ENCODE measurements at regions not wholly inside any gene's neighbourhood (a gene's known extent, or its start where the extent isn't known, plus 50 kb on each side); places are given as distances from the start of the nearest gene placed in this dataset.
"Not testable (repeated sequence)": the region's sequence is repeated elsewhere in the genome, so short reads cannot be mapped to it uniquely, and the experiment has no call there.

DNA sequence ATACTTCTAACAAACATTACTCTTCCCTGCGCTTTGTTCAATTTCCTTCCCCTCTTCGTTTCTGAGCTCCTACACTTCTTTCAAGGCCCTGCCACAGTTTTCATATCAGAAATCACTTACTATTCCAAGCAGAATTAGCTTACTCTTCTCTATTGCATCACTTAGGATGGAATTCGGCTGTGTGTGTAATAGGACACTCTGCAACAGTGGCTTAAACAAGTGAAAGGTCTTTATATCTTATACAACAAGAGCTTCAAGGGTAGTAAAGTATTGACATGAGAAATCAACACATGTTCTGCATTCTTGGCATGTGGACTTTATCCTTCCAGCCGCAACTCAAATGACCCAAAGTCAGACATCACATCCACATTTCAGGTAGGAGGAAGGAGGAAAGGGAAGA lies 279.6 kb downstream of the PCDH20 start:
- no peak for DNase-seq

DNA sequence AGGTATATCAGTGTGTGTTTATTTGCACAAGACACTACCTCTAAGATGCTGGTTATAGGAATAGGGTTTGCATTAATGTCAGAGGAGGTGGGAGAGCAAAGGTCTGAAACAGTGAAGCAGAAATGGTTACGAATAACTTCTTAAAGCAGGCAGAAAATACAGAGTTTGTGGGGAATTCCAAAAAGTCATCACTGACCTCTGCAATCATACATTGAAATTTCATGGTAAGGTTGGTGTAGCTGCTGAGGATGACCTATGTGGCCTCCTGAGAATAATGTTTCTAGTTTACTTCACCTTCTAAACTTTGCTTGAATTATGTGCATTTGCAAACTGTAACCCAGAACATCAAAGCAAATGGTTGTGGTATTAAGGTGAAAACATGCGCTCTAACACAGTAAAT lies 280.1 kb downstream of the PCDH20 start:
- DNase-seq = no peak

DNA sequence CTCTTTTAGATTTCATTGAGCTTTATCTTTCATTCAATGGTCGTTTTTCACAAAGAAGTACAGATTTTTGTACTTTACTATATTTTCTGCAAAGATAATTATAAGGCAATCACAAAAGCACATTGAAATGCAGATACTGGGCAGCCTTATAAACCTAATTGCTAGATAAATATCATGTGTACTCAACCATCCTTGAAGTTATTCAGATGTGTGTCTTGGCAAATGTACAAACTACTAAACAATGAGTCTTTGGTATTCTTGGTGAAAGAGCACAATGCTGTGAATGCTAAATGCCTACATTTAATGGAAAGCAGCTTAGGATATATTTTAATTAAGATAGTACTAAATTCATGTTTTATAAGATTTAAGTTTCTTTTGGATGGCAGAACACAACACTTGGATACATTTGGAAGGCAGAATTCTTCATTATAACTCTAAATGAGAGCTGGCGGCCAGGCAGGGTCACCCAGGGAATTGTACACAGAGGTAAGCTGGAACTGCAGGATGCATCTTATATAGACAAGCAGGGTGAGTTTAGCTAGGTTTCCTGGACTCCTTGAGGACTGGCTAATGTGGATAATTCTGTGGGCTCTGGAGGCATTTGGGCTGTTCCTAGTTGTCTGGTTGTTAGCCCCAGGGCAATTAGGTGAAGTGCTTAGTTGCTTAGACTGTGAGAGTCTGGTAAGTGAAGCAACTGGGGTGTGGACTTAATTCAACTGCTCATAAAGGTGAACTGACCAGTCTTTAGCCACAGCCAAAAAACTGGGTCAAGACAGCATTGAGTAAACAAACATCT lies 286.6 kb downstream of the PCDH20 start:
- peak; percentile 36 for DNase-seq

DNA sequence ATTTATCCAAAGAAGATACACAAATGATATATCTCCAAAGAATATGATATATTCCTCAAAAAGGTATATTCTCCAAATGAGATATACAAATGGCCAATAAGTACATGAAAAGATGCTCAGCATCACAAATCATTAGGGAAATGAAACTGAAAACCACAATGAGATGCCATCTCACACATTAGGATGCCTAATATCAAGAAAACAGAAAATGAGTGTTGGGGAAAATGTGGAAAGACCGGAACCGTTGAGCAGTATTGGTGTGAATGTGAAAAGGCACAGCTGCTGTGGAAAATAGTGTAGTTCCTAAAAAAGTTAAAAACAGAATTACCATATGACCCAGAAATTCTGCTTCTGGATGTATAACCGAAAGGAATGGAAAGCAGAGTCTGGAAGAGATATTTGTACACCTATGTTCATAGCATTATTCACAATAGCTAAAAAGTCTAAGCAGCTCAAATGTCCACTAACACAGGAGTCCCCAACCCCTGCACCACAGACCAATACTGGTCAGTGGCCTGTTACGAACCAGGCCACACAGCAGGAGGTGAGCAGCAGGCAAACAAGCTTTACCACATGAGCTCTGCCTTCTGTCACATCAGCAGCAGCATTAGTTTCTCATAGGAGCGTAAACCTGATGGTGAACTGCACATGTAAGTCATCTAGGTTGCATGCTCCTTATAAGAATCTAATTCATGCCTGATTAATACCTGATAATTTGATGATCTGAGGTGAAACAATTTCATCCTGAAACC lies 291.9 kb downstream of the PCDH20 start:
- no peak for DNase-seq

DNA sequence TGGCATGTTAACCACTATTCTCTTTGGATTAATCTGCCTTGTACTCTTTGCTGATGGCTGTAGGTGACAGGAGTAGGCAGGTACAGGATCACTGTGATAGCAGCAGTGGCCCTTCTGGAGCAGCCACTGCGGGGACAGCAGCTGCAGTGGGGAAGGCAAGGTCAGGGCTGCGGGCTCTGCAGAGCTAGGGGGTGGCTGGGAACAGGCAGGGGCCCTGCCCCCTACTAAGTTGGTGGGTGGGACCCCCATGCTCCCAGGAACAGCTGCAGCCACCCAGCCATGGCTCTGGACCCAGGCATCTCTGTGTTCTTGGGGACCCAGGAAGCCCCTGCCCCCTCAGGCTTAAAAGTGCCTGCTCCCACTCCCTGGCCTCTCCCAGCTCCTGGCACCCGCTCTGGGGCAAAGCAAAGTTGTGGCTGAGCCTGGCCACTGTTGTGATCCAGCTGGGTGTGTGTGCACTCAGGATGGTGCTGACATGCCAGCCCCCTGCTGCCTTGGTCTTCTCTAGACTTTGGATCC lies 302.4 kb downstream of the PCDH20 start:
- no peak for DNase-seq

DNA sequence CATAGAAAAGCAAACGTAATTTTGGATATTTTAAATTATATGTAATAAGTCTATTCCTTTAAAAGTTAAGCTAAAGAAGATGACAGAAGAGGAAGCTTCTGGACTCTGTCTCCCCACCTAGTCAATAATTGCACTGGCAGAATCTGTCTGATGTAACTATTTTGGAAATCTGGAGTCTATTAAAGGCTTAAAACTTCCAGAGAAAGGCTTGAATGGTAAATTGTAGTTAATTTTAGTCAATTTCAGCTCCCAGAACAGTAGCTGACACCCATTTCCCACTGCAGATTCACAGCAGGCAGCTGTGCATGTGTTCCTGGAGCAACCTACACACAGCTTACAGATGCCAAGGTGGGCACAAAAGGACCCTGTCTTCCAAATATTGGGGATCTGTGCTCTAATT lies 304.1 kb downstream of the PCDH20 start:
- DNase-seq = no peak

DNA sequence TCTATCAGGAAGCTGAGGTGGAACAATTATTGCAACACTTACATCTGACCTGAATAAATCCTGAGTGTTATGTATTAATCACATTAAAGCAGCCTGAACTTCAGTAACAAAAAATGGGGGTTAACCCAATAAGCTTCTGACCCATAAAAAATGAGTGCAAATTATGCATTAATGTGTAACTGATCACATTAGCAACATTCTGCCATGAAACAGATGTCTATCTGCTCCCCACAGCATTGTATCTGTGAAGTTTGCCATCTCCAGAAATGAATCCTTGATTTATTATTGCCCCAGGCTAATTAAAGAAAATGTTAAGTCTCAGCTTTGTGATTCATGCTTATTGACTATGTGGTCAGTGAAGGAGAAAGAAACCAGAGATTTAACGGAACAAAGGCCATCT lies 304.9 kb downstream of the PCDH20 start:
- no peak for DNase-seq

DNA sequence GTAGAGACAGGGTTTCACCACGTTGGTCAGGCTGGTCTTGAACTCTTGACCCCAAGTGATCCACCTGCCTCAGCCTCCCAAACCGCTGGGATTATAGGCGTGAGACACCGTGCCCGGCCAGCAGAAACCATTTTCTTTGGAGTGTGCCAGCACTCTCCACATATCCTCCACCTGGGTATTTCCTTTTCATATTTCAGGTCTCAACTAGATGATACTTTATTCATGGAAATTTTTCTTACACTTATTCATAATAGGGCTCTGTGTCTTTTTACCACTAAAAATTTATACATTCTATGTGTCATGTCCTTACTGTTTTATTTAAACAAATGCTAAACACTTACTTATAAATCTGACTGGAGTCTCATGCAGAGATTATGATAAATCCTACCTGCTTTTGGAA lies 305.9 kb downstream of the PCDH20 start:
- no peak for DNase-seq

DNA sequence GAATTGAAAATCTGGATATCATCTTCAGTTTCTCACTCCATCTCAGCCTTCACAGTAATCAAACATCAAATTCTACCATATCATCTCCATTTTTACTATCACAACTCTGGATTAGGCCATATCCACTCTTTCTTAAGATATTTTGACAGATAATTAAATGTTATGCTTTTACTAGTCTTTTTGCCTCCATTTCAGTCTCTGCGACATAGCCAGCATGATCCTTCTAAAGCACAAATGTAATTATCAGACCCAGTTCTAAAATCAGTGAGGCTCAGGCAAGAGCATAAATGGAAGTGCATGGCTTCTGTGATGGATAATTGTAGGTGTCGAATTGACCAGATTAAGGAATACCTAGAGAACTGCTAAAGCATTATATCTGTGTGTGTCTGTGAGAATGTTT lies 307.7 kb downstream of the PCDH20 start:
- DNase-seq = no peak

DNA sequence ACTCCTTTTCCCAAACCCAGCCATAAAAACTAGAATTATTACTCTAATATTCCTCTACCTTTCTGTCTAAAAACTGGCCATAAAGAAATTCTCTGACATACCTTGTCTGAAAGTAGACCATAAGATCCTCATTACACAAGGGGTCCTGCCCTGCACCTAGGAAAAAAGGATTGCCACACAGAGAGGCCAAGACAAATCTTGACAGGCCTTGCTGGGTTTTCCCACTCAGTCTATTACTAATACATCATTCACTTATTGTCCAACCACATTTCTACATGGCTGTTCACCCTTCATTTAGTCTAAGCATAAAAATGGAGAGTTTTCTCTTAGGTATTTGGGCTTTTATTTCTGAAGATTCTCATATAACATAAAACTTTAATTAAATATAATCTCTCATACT lies 319.8 kb downstream of the PCDH20 start:
- no peak for DNase-seq

DNA sequence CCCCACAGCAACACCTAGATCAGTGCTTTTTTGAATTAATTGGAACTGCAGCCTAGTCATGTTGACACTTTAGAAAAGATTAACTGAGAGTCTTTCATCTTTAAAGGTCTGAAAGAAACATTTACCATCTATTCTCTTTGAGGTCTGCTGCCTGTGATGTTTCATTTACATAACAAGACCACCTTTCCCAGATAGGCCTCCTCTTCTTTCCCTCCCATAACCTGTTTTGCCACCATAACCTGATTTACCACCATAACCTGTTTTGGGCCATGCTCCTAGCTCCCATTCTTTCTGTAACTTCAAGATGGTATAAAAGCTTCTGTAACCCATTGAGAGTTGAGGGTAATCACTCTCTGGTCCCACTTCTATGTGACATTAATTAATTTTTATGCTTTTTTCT lies 320.8 kb downstream of the PCDH20 start:
- DNase-seq = no peak

DNA sequence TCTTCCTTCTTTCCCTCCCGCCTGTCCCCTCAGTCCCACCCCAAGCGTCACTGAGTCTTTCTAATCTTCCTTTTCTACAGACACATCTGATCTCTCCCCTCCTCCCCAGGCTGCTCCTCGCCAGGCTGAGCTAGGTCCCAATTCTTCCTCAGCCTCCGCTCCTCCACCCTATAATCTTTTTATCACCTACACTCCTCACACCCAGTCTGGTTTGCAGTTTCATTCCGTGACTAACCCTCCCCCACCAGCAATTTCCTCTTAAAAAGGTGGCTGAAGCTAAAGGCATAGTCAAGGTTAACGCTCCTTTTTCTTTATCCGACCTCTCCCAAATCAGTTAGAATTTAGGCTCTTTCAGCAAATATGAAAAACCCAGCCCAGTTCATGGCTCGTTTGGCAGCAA lies 325.8 kb downstream of the PCDH20 start:
- DNase-seq = not testable (repeated sequence)

DNA sequence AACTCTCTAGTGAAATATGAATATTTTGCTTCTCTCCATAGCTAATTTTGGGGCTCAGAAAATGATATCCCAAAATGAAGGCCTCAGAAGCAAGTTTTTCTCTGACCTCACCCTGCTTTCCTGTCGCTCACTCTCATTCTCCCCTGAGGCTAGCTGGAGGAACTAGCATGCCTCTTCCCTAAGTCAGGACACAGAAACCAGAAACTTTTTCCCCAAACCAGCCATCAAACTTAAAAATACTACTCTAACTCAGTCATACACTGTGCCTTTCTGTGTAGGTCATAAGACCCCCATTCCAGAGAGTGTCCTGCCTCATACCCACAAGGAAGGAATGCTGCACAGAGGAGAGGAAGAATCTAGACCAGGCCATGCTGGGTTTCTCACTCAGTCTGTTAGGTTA lies 329.6 kb downstream of the PCDH20 start:
- no peak for DNase-seq

DNA sequence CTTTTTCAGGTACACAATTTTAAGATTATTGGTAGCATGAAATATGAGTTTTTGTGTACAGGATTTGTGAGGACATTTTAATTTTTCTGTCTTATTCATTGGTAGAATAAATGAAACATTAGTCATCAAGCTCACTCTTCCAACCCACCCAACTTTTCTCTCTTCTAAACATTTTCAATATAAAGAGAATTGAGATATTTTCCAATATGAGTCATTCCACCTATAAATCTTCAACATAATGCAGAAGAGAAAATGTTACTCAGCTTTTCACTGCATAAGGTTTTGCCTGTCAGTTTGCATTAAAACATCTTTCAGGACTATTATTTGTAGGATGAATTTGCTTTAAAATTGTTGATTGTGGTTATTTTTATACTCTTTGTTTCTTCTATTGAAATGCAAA lies 330.7 kb downstream of the PCDH20 start:
- no peak for DNase-seq

DNA sequence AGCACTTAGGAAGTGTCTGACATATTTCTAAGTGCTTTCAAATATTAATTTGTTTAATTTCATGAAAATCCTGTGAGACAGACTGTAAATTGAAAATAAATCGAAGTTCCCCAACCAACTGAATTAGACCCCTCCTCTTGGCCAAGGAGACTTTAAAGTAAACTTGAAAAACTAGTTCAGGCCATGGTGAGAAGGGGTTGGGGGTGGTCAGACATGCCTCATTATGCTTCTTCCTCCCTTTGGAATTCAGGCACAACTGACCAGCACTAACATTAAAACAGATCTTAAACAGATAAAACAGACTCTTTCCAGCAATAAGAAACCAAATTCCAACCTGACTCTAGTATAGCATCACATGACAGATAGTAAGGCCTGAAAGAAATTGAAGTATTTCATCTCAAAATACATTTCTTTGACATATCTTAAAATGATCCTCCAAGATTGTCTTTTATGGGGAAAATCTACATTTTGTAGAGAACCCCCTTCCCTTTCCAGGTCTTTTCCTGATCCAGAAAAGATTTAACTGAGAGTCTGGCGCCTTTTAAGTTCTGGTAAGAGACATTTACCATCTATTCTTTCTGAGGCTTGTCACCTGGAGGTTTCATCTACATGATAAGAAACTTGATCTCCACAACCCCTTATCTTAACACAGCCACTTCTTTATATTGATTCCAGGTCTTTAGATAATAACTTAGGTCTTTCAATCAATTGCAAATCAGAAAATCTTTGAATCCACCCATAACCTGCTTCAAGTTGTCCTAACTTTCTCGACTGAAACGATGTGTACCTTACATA lies 336.5 kb downstream of the PCDH20 start:
- no peak for DNase-seq

DNA sequence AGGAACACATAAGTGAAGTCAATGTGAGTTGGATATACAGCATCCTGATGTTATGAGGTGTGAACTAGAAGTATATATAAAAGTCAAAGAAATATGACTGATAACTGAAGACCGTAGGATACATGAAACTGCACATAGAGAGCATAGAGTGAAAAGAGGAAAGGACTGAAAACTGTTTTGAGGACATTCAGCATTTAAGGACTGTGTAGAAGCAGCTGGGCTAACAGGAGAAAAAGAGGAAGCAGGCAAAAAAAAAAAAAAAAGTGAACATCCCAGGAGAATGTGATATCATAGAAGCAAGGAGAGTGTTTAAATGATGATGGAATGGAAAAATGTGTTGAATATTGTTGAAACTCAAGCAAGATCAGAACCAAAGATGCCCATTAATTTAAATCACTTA lies 363.5 kb downstream of the PCDH20 start:
- no peak for DNase-seq

DNA sequence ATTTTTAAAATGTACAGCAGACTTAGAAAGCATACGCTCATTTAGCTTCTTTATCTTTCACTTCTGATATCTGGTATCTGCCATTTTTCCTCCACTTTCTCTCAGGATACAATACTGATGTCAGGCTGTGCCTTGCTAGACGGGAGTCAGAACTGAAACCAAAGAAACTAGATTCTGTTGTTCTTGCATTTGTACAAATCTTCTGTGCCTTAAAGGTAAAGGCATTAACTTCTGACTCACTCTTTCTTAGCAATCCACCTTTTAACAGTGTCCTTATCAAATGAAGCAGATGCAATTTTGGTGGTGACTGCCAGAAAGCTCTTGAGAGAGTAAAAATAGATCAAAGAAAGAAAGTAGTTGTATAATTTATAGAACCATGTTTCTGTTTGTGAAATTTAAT lies 370.4 kb downstream of the PCDH20 start:
- DNase-seq = no peak

DNA sequence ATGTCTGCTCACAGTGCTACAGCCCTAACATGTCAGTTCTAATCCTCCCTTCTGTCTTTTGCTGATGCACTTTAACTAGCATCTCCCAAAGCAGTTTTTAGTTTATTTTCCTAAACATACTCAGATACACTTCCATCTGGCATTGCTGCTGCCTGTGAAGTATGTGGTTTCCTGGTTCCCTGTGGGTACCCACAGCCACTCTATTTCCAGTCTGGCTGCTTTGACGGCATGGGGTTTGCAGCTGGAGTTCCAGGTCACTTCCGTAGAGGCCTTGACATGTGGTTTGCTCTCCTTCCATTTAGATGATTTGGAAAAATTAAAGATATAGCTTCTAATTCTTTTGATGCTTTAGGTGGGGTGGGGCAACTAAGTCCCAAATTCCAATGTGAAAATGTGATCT lies 375.5 kb downstream of the PCDH20 start:
- no peak for DNase-seq

DNA sequence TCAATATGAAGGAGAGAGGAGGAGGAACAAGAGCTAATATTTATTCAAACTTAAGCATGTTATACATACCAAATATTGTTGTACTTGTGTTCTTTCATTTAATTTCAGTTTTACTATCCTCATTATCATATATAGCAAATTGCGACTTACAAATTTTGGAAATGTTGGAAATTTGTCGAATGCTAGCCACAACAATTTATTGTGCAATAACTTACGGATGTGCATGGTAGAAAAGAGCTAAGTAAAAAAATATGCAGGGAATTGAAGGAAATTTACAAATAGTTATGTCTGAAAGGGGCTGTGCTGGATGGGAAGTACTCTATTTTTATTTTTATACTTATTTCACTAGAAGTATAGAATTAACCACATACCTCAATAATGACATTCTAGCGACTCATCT lies 376.3 kb downstream of the PCDH20 start:
- DNase-seq = no peak

DNA sequence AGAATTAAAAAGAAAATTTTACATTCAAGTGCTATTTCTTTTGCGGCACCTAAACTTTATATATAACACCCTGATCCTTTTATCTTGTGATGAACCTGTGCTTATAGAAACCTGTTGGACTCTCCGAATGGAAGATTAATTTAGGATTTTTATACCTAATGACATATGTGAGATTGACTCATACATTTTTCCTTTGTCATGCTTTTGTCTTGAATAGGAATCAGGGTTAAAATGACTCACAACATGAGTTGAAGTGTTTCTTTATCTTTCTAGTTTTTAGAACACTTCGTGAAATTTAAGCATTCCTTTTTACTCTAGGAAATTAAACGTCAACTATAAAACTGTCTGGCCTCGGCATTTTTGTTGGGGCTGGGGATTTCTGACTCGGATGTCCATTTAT lies 378.9 kb downstream of the PCDH20 start:
- DNase-seq = no peak

DNA sequence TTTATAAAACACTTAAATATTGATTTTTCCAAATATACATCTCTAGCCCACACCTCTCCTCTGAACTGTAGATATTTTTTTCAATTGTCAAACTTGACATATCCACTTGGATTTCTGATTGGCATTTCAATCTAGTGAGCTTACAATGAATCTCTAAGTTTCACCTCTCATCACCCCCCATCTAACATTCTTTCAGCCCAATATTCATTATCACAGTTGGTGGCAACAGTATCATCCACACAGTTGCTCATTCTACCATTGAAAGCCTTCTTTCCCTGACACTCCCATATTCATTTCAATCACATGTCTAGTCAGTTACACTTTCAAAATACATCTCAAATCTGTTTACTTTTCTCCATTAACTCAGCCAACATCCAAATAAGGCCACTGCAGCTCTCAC lies 385.2 kb downstream of the PCDH20 start:
- DNase-seq = no peak

DNA sequence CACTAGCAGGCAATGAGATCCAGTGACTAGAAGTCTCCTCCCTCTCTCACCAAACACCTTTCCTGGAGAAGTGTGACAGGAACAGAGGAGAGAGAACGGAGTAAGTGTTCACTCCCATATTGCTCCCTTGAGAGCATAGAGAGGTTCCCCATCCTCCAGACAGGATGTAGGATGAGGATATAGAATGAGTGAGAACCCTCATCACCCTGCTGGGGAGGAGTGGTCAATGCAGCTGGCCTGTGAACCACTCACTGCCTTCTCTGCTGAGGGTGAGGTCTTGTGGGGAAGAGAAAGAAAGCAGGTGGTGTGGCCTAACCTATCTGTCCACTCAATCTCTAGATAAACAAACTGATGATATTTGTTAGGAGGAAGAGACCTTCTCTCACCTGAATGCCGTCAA lies 386.6 kb downstream of the PCDH20 start:
- DNase-seq = no peak

DNA sequence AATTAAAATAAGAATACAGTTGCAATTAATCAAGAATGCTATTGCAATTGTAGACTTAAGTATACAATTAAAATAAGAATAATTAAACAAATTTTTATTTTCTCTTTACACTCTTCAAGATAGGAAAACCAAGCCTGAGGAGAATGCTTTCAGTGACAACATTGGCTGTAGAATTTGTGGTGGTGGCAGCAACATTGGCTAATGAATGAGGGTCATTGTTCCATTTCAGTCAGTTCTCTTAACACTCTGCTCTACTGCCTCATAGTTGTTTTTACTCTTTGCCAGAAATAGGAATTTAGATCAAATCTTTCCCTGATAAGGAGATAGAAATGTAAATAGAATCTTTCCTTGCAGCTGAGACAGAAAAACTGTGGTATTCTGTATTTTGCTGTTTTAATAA lies 391.6 kb downstream of the PCDH20 start:
- DNase-seq = no peak

DNA sequence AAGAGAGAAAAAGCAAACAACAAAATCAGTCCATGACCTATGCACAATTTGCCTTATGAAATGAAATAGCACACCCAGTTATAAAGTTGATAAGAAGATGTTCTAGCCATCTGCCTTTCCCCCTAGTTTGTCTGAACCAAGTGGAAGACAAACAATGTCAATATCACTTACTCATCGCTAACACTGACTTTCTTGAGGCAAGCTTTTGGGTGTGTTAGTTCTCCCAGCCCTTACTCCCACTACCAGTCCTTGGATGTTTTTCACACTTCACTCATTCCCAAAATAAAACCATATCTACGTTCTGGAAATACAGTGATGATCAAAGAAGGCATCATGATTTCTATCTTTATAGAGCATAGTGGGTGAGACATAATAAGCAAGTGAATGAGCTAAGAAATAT lies 393.8 kb downstream of the PCDH20 start:
- DNase-seq = no peak
